H1 (cell line): ENCODE measurements at regions not wholly inside any gene's neighbourhood (a gene's known extent, or its start where the extent isn't known, plus 50 kb on each side); places are given as distances from the start of the nearest gene placed in this dataset.

Experiments used
- CTCF ChIA-PET: fragments of 300-600 bp; sonication (Branson Sonifier 250); formaldehyde crosslinking; loops from one replicate; lab custom pipeline; 2021; ENCODE audit not compliant: partially characterized antibody; lab: Charles Lee
- POLR2A ChIA-PET: fragments of 300-600 bp; sonication (Branson Sonifier 250); formaldehyde crosslinking; loops from one replicate; lab custom pipeline; 2021; ENCODE audit warnings: inconsistent platforms; ENCODE audit not compliant: partially characterized antibody; lab: Charles Lee
- DNase-seq, 2 experiments: peaks; one replicate each; pipeline versions ENCODE4 v3.0.0 to v3.0.0-alpha.2; 2010 to 2022; ENCODE audit warnings: low spot score in 2 of 2, low read depth in 1 of 2, mixed read lengths in 1 of 2
- FAIRE-seq: peaks from 2 replicates; lab custom pipeline; 2011; peaks lifted over from hg19 to GRCh38; lab: Jason Lieb, UNC
- H2AFZ ChIP-seq: 2 replicates; pipeline ENCODE4 v1.8.1; 2012; ENCODE audit warnings: low read length, inconsistent platforms
- H2AK5ac ChIP-seq: 2 replicates; pipeline ENCODE4 v1.6.1; 2013; ENCODE audit warnings: low read depth, low read length
- H2BK120ac ChIP-seq: replicated peaks from 2 replicates; pipeline ENCODE3; 2013; ENCODE audit warnings: low read depth, low read length, inconsistent platforms
- H2BK12ac ChIP-seq: 2 replicates; pipeline ENCODE4 v1.6.1; 2013; ENCODE audit warnings: low read depth, low read length
- H2BK15ac ChIP-seq: 2 replicates; pipeline ENCODE4 v1.6.1; 2013; ENCODE audit warnings: low read length
- H2BK20ac ChIP-seq: 2 replicates; pipeline ENCODE4 v1.6.1; 2013; ENCODE audit warnings: low read length
- H2BK5ac ChIP-seq: 2 replicates; pipeline ENCODE4 v1.6.1; 2013; ENCODE audit warnings: low read depth, low read length
- H3K14ac ChIP-seq: 2 replicates; pipeline ENCODE4 v1.6.1; 2013; ENCODE audit warnings: inconsistent platforms; ENCODE audit not compliant: insufficient read length
- H3K18ac ChIP-seq: 2 replicates; pipeline ENCODE4 v1.6.1; 2013; ENCODE audit warnings: low read length; ENCODE audit errors: extremely low read depth
- H3K23ac ChIP-seq: 2 replicates; pipeline ENCODE4 v1.6.1; 2013; ENCODE audit warnings: inconsistent platforms; ENCODE audit not compliant: insufficient read length
- H3K23me2 ChIP-seq: 2 replicates; pipeline ENCODE4 v1.6.1; 2013; ENCODE audit warnings: low read depth, low read length
- H3K27ac ChIP-seq: 2 replicates; pipeline ENCODE4 v1.6.1; 2011; ENCODE audit warnings: low read depth, low read length, inconsistent platforms
- H3K27me3 ChIP-seq, 4 experiments: replicated peaks in 1 of 4; 1 replicate in 1 of 4; 2 replicates in 3 of 4; pipeline versions ENCODE4 v1.6.1 to v1.8.1; 2011 to 2013; ENCODE audit warnings: low read length in 3 of 4, mild to moderate bottlenecking in 3 of 4, inconsistent platforms in 2 of 4, mixed read lengths in 2 of 4, moderate library complexity in 1 of 4; ENCODE audit not compliant: control insufficient read depth in 3 of 4, insufficient read depth in 3 of 4; ENCODE audit errors: extremely low read depth in 1 of 4
- H3K36me3 ChIP-seq, 4 experiments: 2 replicates each; pipeline versions ENCODE4 v1.6.1 to v1.8.1; 2011 to 2013; ENCODE audit warnings: mild to moderate bottlenecking in 4 of 4, low read length in 3 of 4, moderate library complexity in 2 of 4, control low read depth in 1 of 4, inconsistent platforms in 1 of 4; ENCODE audit not compliant: insufficient read depth in 4 of 4, control insufficient read depth in 2 of 4
- H3K4ac ChIP-seq: replicated peaks from 2 replicates; pipeline ENCODE3; 2013; ENCODE audit warnings: low read length, low read depth, mixed read lengths, inconsistent platforms; ENCODE audit not compliant: insufficient read length
- H3K4me1 ChIP-seq, 4 experiments: replicated peaks in 1 of 4; 1 replicate in 1 of 4; 2 replicates in 3 of 4; pipeline versions ENCODE4 v1.6.1 to v1.8.1; 2011 to 2013; ENCODE audit warnings: low read length in 3 of 4, inconsistent platforms in 2 of 4, mixed read lengths in 1 of 4; ENCODE audit not compliant: insufficient read depth in 4 of 4, control insufficient read depth in 3 of 4
- H3K4me2 ChIP-seq, 2 experiments: 2 replicates each; pipeline versions ENCODE4 v1.6.1 to v1.8.1; 2011 to 2013; ENCODE audit warnings: low read depth in 2 of 2, low read length in 2 of 2, control low read depth in 1 of 2, inconsistent platforms in 1 of 2, mild to moderate bottlenecking in 1 of 2; ENCODE audit not compliant: insufficient read depth in 1 of 2
- H3K4me3 ChIP-seq, 4 experiments: fragments of 200-600, 300-600 bp in 1 of 4; sonication (generic), shearing (Covaris generic), sonication (Bioruptor Twin) in 1 of 4; 2 replicates each; pipeline versions ENCODE4 v1.5.1 to v1.8.1; 2011 to 2016; ENCODE audit warnings: low read length in 4 of 4, low read depth in 3 of 4, control low read depth in 2 of 4, inconsistent platforms in 2 of 4, mild to moderate bottlenecking in 2 of 4, mixed read lengths in 1 of 4, moderate library complexity in 1 of 4; ENCODE audit not compliant: insufficient read depth in 2 of 4; ENCODE audit errors: extremely low read depth in 1 of 4
- H3K56ac ChIP-seq: replicated peaks from 2 replicates; pipeline ENCODE3; 2013; ENCODE audit warnings: low read depth, mild to moderate bottlenecking, mixed read lengths, low read length, inconsistent platforms; ENCODE audit not compliant: insufficient read length
- H3K79me1 ChIP-seq: 2 replicates; pipeline ENCODE4 v1.6.1; 2013; ENCODE audit warnings: low read depth, low read length, control low read depth
- H3K79me2 ChIP-seq, 2 experiments: 2 replicates each; pipeline versions ENCODE4 v1.6.1 to v1.8.1; 2012 to 2013; ENCODE audit warnings: low read length in 2 of 2, mild to moderate bottlenecking in 2 of 2, inconsistent platforms in 1 of 2; ENCODE audit not compliant: insufficient read depth in 2 of 2, control insufficient read depth in 1 of 2
- H3K9ac ChIP-seq, 4 experiments: replicated peaks in 1 of 4; 1 replicate in 1 of 4; 2 replicates in 3 of 4; pipeline versions ENCODE4 v1.6.1 to v1.8.1; 2011 to 2013; ENCODE audit warnings: low read depth in 3 of 4, low read length in 3 of 4, control low read depth in 2 of 4, mild to moderate bottlenecking in 2 of 4, moderate library complexity in 2 of 4, inconsistent platforms in 1 of 4; ENCODE audit errors: extremely low read depth in 1 of 4
- H3K9me3 ChIP-seq, 2 experiments: 2 replicates each; pipeline versions ENCODE4 v1.6.1 to v1.8.1; 2012 to 2013; ENCODE audit warnings: mild to moderate bottlenecking in 2 of 2, moderate library complexity in 2 of 2, control low read depth in 1 of 2, inconsistent platforms in 1 of 2, low read depth in 1 of 2, low read length in 1 of 2, mixed read lengths in 1 of 2; ENCODE audit not compliant: insufficient read depth in 2 of 2
- H4K20me1 ChIP-seq, 2 experiments: replicated peaks in 1 of 2; 2 replicates each; pipeline versions ENCODE3 to v1.8.1; 2011 to 2013; ENCODE audit warnings: inconsistent platforms in 2 of 2, low read length in 2 of 2, mild to moderate bottlenecking in 1 of 2; ENCODE audit not compliant: insufficient read depth in 2 of 2, control insufficient read depth in 1 of 2
- H4K5ac ChIP-seq: 2 replicates; pipeline ENCODE4 v1.6.1; 2013; ENCODE audit warnings: low read length, low read depth, mixed read lengths, inconsistent platforms; ENCODE audit not compliant: insufficient read length
- H4K8ac ChIP-seq: 2 replicates; pipeline ENCODE4 v1.8.0; 2013; ENCODE audit warnings: mild to moderate bottlenecking, moderate library complexity, low read length, inconsistent platforms; ENCODE audit not compliant: insufficient read depth; ENCODE audit errors: extremely low read depth
- H4K91ac ChIP-seq: replicated peaks from 2 replicates; pipeline ENCODE3; 2013; ENCODE audit warnings: low read length, mixed read lengths, inconsistent platforms; ENCODE audit not compliant: insufficient read length
- EP300 ChIP-seq, 2 experiments: IDR thresholded peaks; 1 replicate in 1 of 2; 2 replicates in 1 of 2; pipeline ENCODE4 v1.6.1; 2011 to 2012; ENCODE audit warnings: low read depth in 2 of 2, low read length in 2 of 2, mild to moderate bottlenecking in 2 of 2, borderline replicate concordance in 1 of 2, inconsistent platforms in 1 of 2, moderate library complexity in 1 of 2
- JUN ChIP-seq: IDR thresholded peaks from 2 replicates; pipeline ENCODE4 v1.6.1; 2011; ENCODE audit warnings: low read depth, mild to moderate bottlenecking, improper control_type of control experiment, low read length
- JUND ChIP-seq: IDR thresholded peaks from 2 replicates; pipeline ENCODE4 v1.6.1; 2011; ENCODE audit warnings: mild to moderate bottlenecking, improper control_type of control experiment, low read length
- PHF8 ChIP-seq: fragments of 200-600 bp; sonication (generic); conservative IDR thresholded peaks from 2 replicates; pipeline ENCODE4 v1.7.1; 2012; ENCODE audit warnings: low read depth, mild to moderate bottlenecking, inconsistent platforms, low read length, moderate library complexity
- RNF2 ChIP-seq: fragments of 200-900, 300-1000 bp; sonication (generic); IDR thresholded peaks from 2 replicates; pipeline ENCODE4 v1.7.1; 2016; ENCODE audit warnings: borderline replicate concordance, low read depth, mild to moderate bottlenecking, antibody characterized with exemption, low read length; ENCODE audit not compliant: poor library complexity, severe bottlenecking; ENCODE audit errors: missing control alignments
- SAP30 ChIP-seq: fragments of 300-600 bp; sonication (generic); IDR thresholded peaks from 2 replicates; pipeline ENCODE4 v1.7.1; 2012; ENCODE audit warnings: low read length, moderate library complexity, mild to moderate bottlenecking, inconsistent platforms; ENCODE audit not compliant: insufficient read depth, insufficient replicate concordance
- SP1 ChIP-seq: IDR thresholded peaks from 2 replicates; pipeline ENCODE4 v1.6.1; 2011; ENCODE audit warnings: low read depth, low read length
- SP2 ChIP-seq: IDR thresholded peaks from 2 replicates; pipeline ENCODE4 v1.6.1; 2012; ENCODE audit warnings: mild to moderate bottlenecking, low read length, inconsistent platforms
- TCF12 ChIP-seq: IDR thresholded peaks from 2 replicates; pipeline ENCODE4 v1.6.1; 2011; ENCODE audit warnings: low read depth, mild to moderate bottlenecking, low read length
- TEAD4 ChIP-seq: IDR thresholded peaks from 2 replicates; pipeline ENCODE4 v1.6.1; 2012; ENCODE audit warnings: low read depth, low read length, inconsistent platforms, mixed read lengths
- WGBS, 2 experiments: shearing (Covaris generic) in 1 of 2; methylation state at CpG; one replicate each; pipeline versions ENCODE4 v1.1.6 to v1.1.7; 2013 to 2015; ENCODE audit warnings: low lambda C conversion rate in 2 of 2, mixed read lengths in 2 of 2, inconsistent platforms in 1 of 2, low coverage in 1 of 2, missing lambda C conversion rate in 1 of 2; ENCODE audit not compliant: insufficient replicate concordance in 2 of 2, insufficient coverage in 1 of 2, insufficient read length in 1 of 2; ENCODE audit errors: extremely low coverage in 1 of 2, missing lambda C conversion rate in 1 of 2; 5-methylcytosine and 5-hydroxymethylcytosine counted together
- TF ChIP-seq, protein P1 (sequence below): IDR thresholded peaks from 2 replicates; pipeline ENCODE4 v1.6.1; 2012; ENCODE audit warnings: inconsistent platforms

DNA sequence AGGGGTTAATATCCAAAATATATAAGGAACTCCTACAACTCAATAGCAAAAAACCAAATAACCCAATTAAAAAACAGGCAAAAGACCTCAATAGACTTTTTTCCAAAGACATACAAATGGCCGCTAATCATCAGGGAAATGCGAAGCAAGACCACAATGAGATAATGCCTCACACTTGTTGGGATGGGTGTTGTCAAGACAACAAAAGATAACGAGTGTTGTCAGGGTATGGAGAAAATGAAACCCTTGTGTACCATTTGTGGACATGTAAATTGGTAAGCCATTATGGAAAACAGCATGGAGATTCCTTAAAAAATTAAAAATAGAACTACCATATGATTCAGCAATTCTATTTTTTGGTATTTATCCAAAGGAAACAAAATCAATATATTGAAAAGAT, 620.2 kb downstream of the ACTL7B start:
- Histone ChIP-seq H2AK5ac (no peak overlapping the region), H3K9me3 (no peaks in the 10 kb centered on the region), H3K23ac (no peak overlapping the region), H2BK120ac (no peak overlapping the region), H2BK20ac (no peak overlapping the region), H3K56ac (no peak overlapping the region), H3K14ac (no peak overlapping the region), H3K4ac (no peak overlapping the region), H3K79me2 (no peaks in the 10 kb centered on the region), H2BK15ac (no peak overlapping the region), H3K23me2 (no peaks in the 10 kb centered on the region), H3K9ac (no peak overlapping the region), H3K27me3 (no peaks in the 10 kb centered on the region), H3K36me3 (no peaks in the 10 kb centered on the region), H3K4me2 (no peak overlapping the region), H3K4me3 (no peak overlapping the region), H4K20me1 (no peaks in the 10 kb centered on the region), H2BK5ac (no peak overlapping the region), H3K79me1 (no peaks in the 10 kb centered on the region), H3K18ac (no peak overlapping the region), H4K91ac (no peak overlapping the region), H2BK12ac (no peak overlapping the region), H4K5ac (no peak overlapping the region), H3K27ac (no peak overlapping the region), H3K4me1 (no peaks in the 10 kb centered on the region), H2AFZ (no peak overlapping the region), H4K8ac (no peak overlapping the region)
- DNase-seq: no peak
- 96% methylated on average over 3 of the region's 3 CpGs; no CpG with 5 or more reads in 1 of the 2 experiments for WGBS, 2 experiments
- TF ChIP-seq SP1 (no peak), TEAD4 (no peak), EP300 (IDR thresholded peaks at IDR 0.05; ENCODE audit: borderline replicate concordance in 1 of 2, low read depth in 2 of 2, low read length in 2 of 2) (no peak), PHF8 (no peak), JUN (no peak), JUND (no peak), SP2 (no peak), SAP30 (no peak), RNF2 (no peak), TCF12 (no peak)
- TF ChIP-seq, protein P1, sequence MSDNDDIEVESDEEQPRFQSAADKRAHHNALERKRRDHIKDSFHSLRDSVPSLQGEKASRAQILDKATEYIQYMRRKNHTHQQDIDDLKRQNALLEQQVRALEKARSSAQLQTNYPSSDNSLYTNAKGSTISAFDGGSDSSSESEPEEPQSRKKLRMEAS: no peak
- POLR2A ChIA-PET: no interaction called here
- no peak for FAIRE-seq
- CTCF ChIA-PET: no interaction called here
